HEK293 (cell line): ENCODE measurements at regions not wholly inside any gene's neighbourhood (a gene's known extent, or its start where the extent isn't known, plus 50 kb on each side); places are given as distances from the start of the nearest gene placed in this dataset.

ENCODE experiments used
- CTCF ChIA-PET: fragments of 350-600 bp; formaldehyde crosslinking; extraction: SDS; loops from one replicate; lab custom pipeline; 2021; ENCODE audit warnings: antibody characterized with exemption; lab: Yijun Ruan, JAX
- POLR2A ChIA-PET: fragments of 300-600 bp; formaldehyde crosslinking; extraction: SDS; loops from one replicate; lab custom pipeline; 2020; ENCODE audit warnings: antibody characterized with exemption, inconsistent platforms; lab: Yijun Ruan, JAX
- H3K27ac ChIP-seq: fragments of 200-500 bp; sonication (Bioruptor generic); 2 replicates; pipeline ENCODE4 v1.5.1; 2014; ENCODE audit warnings: low read depth, low read length, control low read depth, inconsistent platforms; ENCODE audit errors: extremely low read depth
- H3K36me3 ChIP-seq, 2 experiments: fragments of 200-500 bp in 1 of 2; sonication (Bioruptor generic) in 1 of 2; 1 replicate in 1 of 2; 2 replicates in 1 of 2; pipeline ENCODE4 v1.5.1; 2014 to 2017; ENCODE audit warnings: inconsistent platforms in 2 of 2, low read length in 2 of 2; ENCODE audit not compliant: control insufficient read depth in 2 of 2, insufficient read depth in 1 of 2
- H3K4me1 ChIP-seq: fragments of 200-500 bp; sonication (Bioruptor generic); 2 replicates; pipeline ENCODE4 v1.5.1; 2014; ENCODE audit warnings: mild to moderate bottlenecking, low read length, inconsistent platforms; ENCODE audit not compliant: control insufficient read depth, insufficient read depth
- H3K4me3 ChIP-seq: 2 replicates; pipeline ENCODE4 v1.5.1; 2011; ENCODE audit warnings: low read depth, mild to moderate bottlenecking, control low read depth, low read length, moderate library complexity
- H3K9me3 ChIP-seq: fragments of 200-500 bp; sonication (Bioruptor generic); 2 replicates; pipeline ENCODE4 v1.5.1; 2014; ENCODE audit warnings: low read depth, low read length, inconsistent platforms; ENCODE audit not compliant: control insufficient read depth, insufficient read depth
- EGR2 ChIP-seq: fragments of 450-650 bp; formaldehyde crosslinking; IDR thresholded peaks from 2 replicates; pipeline ENCODE4 v1.5.1; 2016; ENCODE audit warnings: low read depth, missing biosample characterization, missing genetic modification characterization
- GLI4 ChIP-seq: fragments of 450-650 bp; formaldehyde crosslinking; IDR thresholded peaks from 2 replicates; pipeline ENCODE4 v1.5.1; 2016; ENCODE audit warnings: missing biosample characterization, missing genetic modification characterization
- GLIS1 ChIP-seq: fragments of 450-650 bp; formaldehyde crosslinking; IDR thresholded peaks from 2 replicates; pipeline ENCODE4 v1.5.1; 2016; ENCODE audit warnings: missing biosample characterization, missing genetic modification characterization
- INSM2 ChIP-seq: fragments of 450-650 bp; formaldehyde crosslinking; IDR thresholded peaks from 2 replicates; pipeline ENCODE4 v1.5.1; 2016; ENCODE audit warnings: missing biosample characterization, missing genetic modification characterization
- KLF8 ChIP-seq: fragments of 450-650 bp; formaldehyde crosslinking; IDR thresholded peaks from 2 replicates; pipeline ENCODE4 v1.5.1; 2016; ENCODE audit warnings: missing biosample characterization, missing genetic modification characterization
- MZF1 ChIP-seq: fragments of 450-650 bp; formaldehyde crosslinking; IDR thresholded peaks from 2 replicates; pipeline ENCODE4 v1.5.1; 2017; ENCODE audit warnings: missing biosample characterization, missing genetic modification characterization, borderline replicate concordance
- OVOL3 ChIP-seq: fragments of 450-650 bp; formaldehyde crosslinking; IDR thresholded peaks from 2 replicates; pipeline ENCODE4 v1.5.1; 2016; ENCODE audit warnings: missing biosample characterization, missing genetic modification characterization
- PRDM6 ChIP-seq: fragments of 450-650 bp; formaldehyde crosslinking; IDR thresholded peaks from 2 replicates; pipeline ENCODE4 v1.5.1; 2017; ENCODE audit warnings: missing biosample characterization, missing genetic modification characterization
- REPIN1 ChIP-seq: fragments of 450-650 bp; formaldehyde crosslinking; IDR thresholded peaks from 2 replicates; pipeline ENCODE4 v1.5.1; 2017; ENCODE audit warnings: missing biosample characterization, missing genetic modification characterization, low read depth
- SALL2 ChIP-seq: fragments of 450-650 bp; formaldehyde crosslinking; IDR thresholded peaks from 2 replicates; pipeline ENCODE4 v1.5.0; 2017; ENCODE audit warnings: missing biosample characterization, mild to moderate bottlenecking, missing genetic modification characterization, borderline replicate concordance
- TCF7L2 ChIP-seq: IDR thresholded peaks from 2 replicates; pipeline ENCODE4 v1.6.1; 2011; ENCODE audit warnings: low read depth, mild to moderate bottlenecking, inconsistent platforms, low read length, moderate library complexity, borderline replicate concordance
- TRIM28 ChIP-seq: IDR thresholded peaks from 2 replicates; pipeline ENCODE4 v1.6.1; 2011; ENCODE audit warnings: low read length, control low read depth, borderline replicate concordance
- YY2 ChIP-seq: fragments of 450-650 bp; formaldehyde crosslinking; IDR thresholded peaks from 2 replicates; pipeline ENCODE4 v1.5.1; 2016; ENCODE audit warnings: missing biosample characterization, missing genetic modification characterization
- ZEB2 ChIP-seq: fragments of 450-650 bp; formaldehyde crosslinking; IDR thresholded peaks from 2 replicates; pipeline ENCODE4 v1.5.1; 2016; ENCODE audit warnings: missing biosample characterization, missing genetic modification characterization
- ZNF132 ChIP-seq: fragments of 450-650 bp; formaldehyde crosslinking; IDR thresholded peaks from 2 replicates; pipeline ENCODE4 v1.5.1; 2017; ENCODE audit warnings: missing biosample characterization, missing genetic modification characterization, borderline replicate concordance
- ZNF239 ChIP-seq: fragments of 450-650 bp; formaldehyde crosslinking; IDR thresholded peaks from 2 replicates; pipeline ENCODE4 v1.5.1; 2016; ENCODE audit warnings: missing biosample characterization, missing genetic modification characterization
- ZNF24 ChIP-seq: fragments of 450-650 bp; formaldehyde crosslinking; IDR thresholded peaks from 2 replicates; pipeline ENCODE4 v1.5.1; 2016; ENCODE audit warnings: missing biosample characterization, missing genetic modification characterization
- ZNF248 ChIP-seq: fragments of 450-650 bp; formaldehyde crosslinking; IDR thresholded peaks from 2 replicates; pipeline ENCODE4 v1.5.1; 2017; ENCODE audit warnings: missing biosample characterization, missing genetic modification characterization
- ZNF292 ChIP-seq: fragments of 450-650 bp; formaldehyde crosslinking; IDR thresholded peaks from 2 replicates; pipeline ENCODE4 v1.5.1; 2016; ENCODE audit warnings: low read depth, missing biosample characterization, missing genetic modification characterization, borderline replicate concordance
- ZNF501 ChIP-seq: fragments of 450-650 bp; formaldehyde crosslinking; IDR thresholded peaks from 2 replicates; pipeline ENCODE4 v1.5.1; 2016; ENCODE audit warnings: missing biosample characterization, missing genetic modification characterization
- ZNF530 ChIP-seq: fragments of 450-650 bp; formaldehyde crosslinking; IDR thresholded peaks from 2 replicates; pipeline ENCODE4 v1.5.1; 2016; ENCODE audit warnings: low read depth, missing biosample characterization, missing genetic modification characterization
- ZNF561 ChIP-seq: fragments of 450-650 bp; IDR thresholded peaks from 2 replicates; pipeline ENCODE4 v1.5.1; 2018; ENCODE audit warnings: missing biosample characterization, missing genetic modification characterization, borderline replicate concordance
- ZNF571 ChIP-seq: fragments of 450-650 bp; formaldehyde crosslinking; IDR thresholded peaks from 2 replicates; pipeline ENCODE4 v1.5.0; 2017; ENCODE audit warnings: missing biosample characterization, missing genetic modification characterization
- ZNF654 ChIP-seq: fragments of 450-650 bp; formaldehyde crosslinking; IDR thresholded peaks from 2 replicates; pipeline ENCODE4 v1.5.1; 2016; ENCODE audit warnings: low read depth, missing biosample characterization, missing genetic modification characterization
- ZSCAN16 ChIP-seq: fragments of 450-650 bp; formaldehyde crosslinking; IDR thresholded peaks from 2 replicates; pipeline ENCODE4 v1.5.1; 2016; ENCODE audit warnings: missing biosample characterization, missing genetic modification characterization
- ZSCAN18 ChIP-seq: fragments of 450-650 bp; formaldehyde crosslinking; IDR thresholded peaks from 2 replicates; pipeline ENCODE4 v1.5.1; 2016; ENCODE audit warnings: missing biosample characterization, missing genetic modification characterization
- ZSCAN4 ChIP-seq: fragments of 450-650 bp; formaldehyde crosslinking; IDR thresholded peaks from 2 replicates; pipeline ENCODE4 v1.5.1; 2017; ENCODE audit warnings: missing biosample characterization, missing genetic modification characterization

GRCh38 chr9:106677830-106678229, 185.1 kb upstream of the ZNF462 start:
- H3K4me3 ChIP-seq = no peak overlapping the region
- CTCF ChIA-PET = interaction anchor here (0.6 kb wide), 1 partner anchor 9 kb away, joined by 6 read pairs; no protein-coding TSS in a partner anchor
- H3K4me1 ChIP-seq = no peaks in the 10 kb centered on the region
- no peaks in the 10 kb centered on the region for H3K9me3 ChIP-seq
- H3K36me3 ChIP-seq = no peaks in the 10 kb centered on the region
- no peak overlapping the region for H3K27ac ChIP-seq
- TF ChIP-seq MZF1 (tag by site-specific recombination) (no peak), ZSCAN18 (no peak), ZEB2 (tag by site-specific recombination) (no peak), GLI4 (tag by site-specific recombination) (no peak), PRDM6 (tag by site-specific recombination) (no peak), ZSCAN4 (tag by site-specific recombination) (no peak), ZNF571 (tag by site-specific recombination) (no peak), GLIS1 (tag by site-specific recombination) (no peak), EGR2 (tag by site-specific recombination) (no peak), ZNF292 (tag by site-specific recombination) (no peak), SALL2 (no peak), ZSCAN16 (tag by site-specific recombination) (no peak), REPIN1 (no peak), INSM2 (tag by site-specific recombination) (no peak), ZNF248 (tag by site-specific recombination) (no peak), ZNF561 (no peak), TCF7L2 (no peak), YY2 (tag by site-specific recombination) (no peak), KLF8 (tag by site-specific recombination) (no peak), ZNF530 (tag by site-specific recombination) (no peak)
- POLR2A ChIA-PET = interaction anchor here (0.7 kb wide), 1 partner anchor 480 kb away, joined by 4 read pairs; no protein-coding TSS in a partner anchor

GRCh38 chr9:106678273-106678672, 184.7 kb upstream of the ZNF462 start:
- Histone ChIP-seq H3K9me3 (no peaks in the 10 kb centered on the region), H3K4me3 (no peak overlapping the region), H3K27ac (no peak overlapping the region), H3K36me3 (no peaks in the 10 kb centered on the region), H3K4me1 (no peaks in the 10 kb centered on the region)
- CTCF ChIA-PET = interaction anchor here (0.6 kb wide), 1 partner anchor 9 kb away, joined by 6 read pairs; no protein-coding TSS in a partner anchor
- POLR2A ChIA-PET = no interaction called here
- no peak for TF ChIP-seq ZNF132
- TF ChIP-seq ZNF654 (tag by site-specific recombination) = no peak
- no peak for TF ChIP-seq ZNF24 (tag by site-specific recombination)
- TF ChIP-seq ZNF239 (tag by site-specific recombination) = no peak
- TF ChIP-seq TRIM28 = no peak
- no peak for TF ChIP-seq ZNF501 (tag by site-specific recombination)
- no peak for TF ChIP-seq OVOL3
